ENCODE measurements at regions not wholly inside any gene's neighbourhood (a gene's known extent, or its start where the extent isn't known, plus 50 kb on each side); places are given as distances from the start of the nearest gene placed in this dataset.

- no peak overlapping the region for H3K27ac ChIP-seq
- no peaks in the 10 kb centered on the region for H3K27me3 ChIP-seq
- peaks cover 0 to 8% (median 0%) of the 10 kb centered on the region in 4 donors for H3K4me1 ChIP-seq
- H3K4me3 ChIP-seq, result no peak overlapping the region
- TF ChIP-seq EP300 (IDR thresholded peaks at IDR 0.05) (no peak), POLR2AphosphoS5 (IDR thresholded peaks at IDR 0.05) (no peak), POLR2A (IDR thresholded peaks at IDR 0.05) (no peak), CTCF (IDR thresholded peaks at IDR 0.05) (no peak)
- DNase-seq, result no peak
- H3K9me3 ChIP-seq, result no peaks in the 10 kb centered on the region
- WGBS, 2 donors, result 86 to 98% methylated on average over 1 of the region's 1 CpG
- H3K36me3 ChIP-seq, result no peaks in the 10 kb centered on the region
- intact Hi-C loops (cut with DNase I), result no loop called here
Observed at GRCh38 chr2:160721089-160722040, 227.8 kb upstream of the RBMS1 start.

DNA sequence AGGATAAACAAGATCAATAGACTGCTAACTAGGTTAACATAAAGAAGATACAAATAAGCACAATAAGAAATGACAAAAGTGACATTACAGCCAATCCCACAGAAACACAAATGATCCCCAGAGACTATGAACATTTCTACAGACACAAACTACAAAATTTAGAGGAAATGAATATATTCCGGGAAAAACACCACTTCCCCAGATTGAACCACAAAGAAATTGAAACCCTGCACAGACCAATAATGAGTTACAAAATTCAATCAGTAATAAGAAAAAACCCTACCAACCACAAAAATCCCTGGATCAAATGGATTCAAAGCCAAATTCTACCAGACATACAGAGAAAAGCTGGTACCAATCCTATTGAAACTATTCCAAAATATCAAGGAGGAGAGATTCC is 232.4 kb upstream of the RBMS1 start:
- 45 to 58% methylated on average over 1 of the region's 1 CpG for WGBS, 2 donors
- DNase-seq, result no peak
- no peak for TF ChIP-seq POLR2AphosphoS5 (IDR thresholded peaks at IDR 0.05)
- TF ChIP-seq EP300 (IDR thresholded peaks at IDR 0.05), result no peak
- no peak for TF ChIP-seq CTCF (IDR thresholded peaks at IDR 0.05)
- TF ChIP-seq POLR2A (IDR thresholded peaks at IDR 0.05), result no peak
- peaks cover 0 to 12% (median 3%) of the 10 kb centered on the region in 4 donors for H3K4me1 ChIP-seq
- H3K27ac ChIP-seq, result no peak overlapping the region
- no peaks in the 10 kb centered on the region for H3K36me3 ChIP-seq
- intact Hi-C loops (cut with DNase I), result no loop called here
- no peak overlapping the region for H3K4me3 ChIP-seq
- no peaks in the 10 kb centered on the region for H3K27me3 ChIP-seq
- no peaks in the 10 kb centered on the region for H3K9me3 ChIP-seq

DNA sequence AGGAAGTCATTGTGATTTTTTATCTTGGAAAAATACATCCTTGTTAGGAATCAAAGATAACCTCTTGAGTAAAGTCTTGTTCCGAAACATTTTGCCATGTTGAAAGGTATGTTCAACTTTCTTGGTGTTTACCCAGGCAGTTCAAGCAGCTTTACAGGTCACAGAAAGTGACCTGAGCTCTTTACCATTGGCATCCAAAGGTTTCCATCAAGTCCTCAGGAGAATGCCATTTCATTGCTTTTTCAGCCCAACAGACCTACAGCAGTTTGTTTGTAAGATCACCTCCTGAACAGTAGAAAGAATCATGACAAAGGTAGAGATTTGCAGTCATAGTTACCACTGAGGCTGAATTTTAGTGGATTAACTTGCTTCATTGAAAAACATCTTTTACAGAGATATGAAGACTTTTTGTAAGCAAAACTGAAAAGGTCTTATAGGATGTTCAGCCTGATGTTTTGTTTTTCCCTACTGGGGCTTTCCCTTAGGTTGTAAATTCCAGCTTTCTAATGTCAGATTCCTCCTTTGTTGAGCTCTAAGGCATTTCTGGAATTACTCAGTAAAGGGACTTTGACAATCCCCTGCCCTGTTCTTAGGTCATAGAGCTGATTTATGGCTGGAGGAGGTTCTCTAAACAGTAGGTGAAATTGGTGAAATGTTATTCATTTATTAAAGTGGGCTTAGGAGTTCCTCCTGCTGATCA is 236.8 kb upstream of the RBMS1 start:
- Histone ChIP-seq H3K36me3 (no peaks in the 10 kb centered on the region), H3K27me3 (no peaks in the 10 kb centered on the region), H3K4me1 (peaks cover 0 to 6% (median 3%) of the 10 kb centered on the region in 4 donors), H3K27ac (no peak overlapping the region), H3K9me3 (no peaks in the 10 kb centered on the region), H3K4me3 (no peak overlapping the region)
- 26 to 66% methylated on average over 1 of the region's 1 CpG for WGBS, 2 donors
- no peak for TF ChIP-seq EP300 (IDR thresholded peaks at IDR 0.05)
- no peak for TF ChIP-seq POLR2AphosphoS5 (IDR thresholded peaks at IDR 0.05)
- no peak for TF ChIP-seq POLR2A (IDR thresholded peaks at IDR 0.05)
- TF ChIP-seq CTCF (IDR thresholded peaks at IDR 0.05), result no peak
- intact Hi-C loops (cut with DNase I), result no loop called here
- DNase-seq, result no peak

GRCh38 chr2:160731415-160731814 is 237.8 kb upstream of the RBMS1 start:
- intact Hi-C loops (cut with DNase I), result no loop called here
- Histone ChIP-seq H3K4me1 (peaks cover 0 to 6% (median 3%) of the 10 kb centered on the region in 4 donors), H3K9me3 (no peaks in the 10 kb centered on the region), H3K36me3 (no peaks in the 10 kb centered on the region), H3K27me3 (no peaks in the 10 kb centered on the region), H3K27ac (no peak overlapping the region), H3K4me3 (no peak overlapping the region)
- DNase-seq, result no peak
- TF ChIP-seq POLR2AphosphoS5 (IDR thresholded peaks at IDR 0.05) (no peak), POLR2A (IDR thresholded peaks at IDR 0.05) (no peak), CTCF (IDR thresholded peaks at IDR 0.05) (no peak), EP300 (IDR thresholded peaks at IDR 0.05) (no peak)
